ENCODE measurements at regions not wholly inside any gene's neighbourhood (a gene's known extent, or its start where the extent isn't known, plus 50 kb on each side); places are given as distances from the start of the nearest gene placed in this dataset.

DNA sequence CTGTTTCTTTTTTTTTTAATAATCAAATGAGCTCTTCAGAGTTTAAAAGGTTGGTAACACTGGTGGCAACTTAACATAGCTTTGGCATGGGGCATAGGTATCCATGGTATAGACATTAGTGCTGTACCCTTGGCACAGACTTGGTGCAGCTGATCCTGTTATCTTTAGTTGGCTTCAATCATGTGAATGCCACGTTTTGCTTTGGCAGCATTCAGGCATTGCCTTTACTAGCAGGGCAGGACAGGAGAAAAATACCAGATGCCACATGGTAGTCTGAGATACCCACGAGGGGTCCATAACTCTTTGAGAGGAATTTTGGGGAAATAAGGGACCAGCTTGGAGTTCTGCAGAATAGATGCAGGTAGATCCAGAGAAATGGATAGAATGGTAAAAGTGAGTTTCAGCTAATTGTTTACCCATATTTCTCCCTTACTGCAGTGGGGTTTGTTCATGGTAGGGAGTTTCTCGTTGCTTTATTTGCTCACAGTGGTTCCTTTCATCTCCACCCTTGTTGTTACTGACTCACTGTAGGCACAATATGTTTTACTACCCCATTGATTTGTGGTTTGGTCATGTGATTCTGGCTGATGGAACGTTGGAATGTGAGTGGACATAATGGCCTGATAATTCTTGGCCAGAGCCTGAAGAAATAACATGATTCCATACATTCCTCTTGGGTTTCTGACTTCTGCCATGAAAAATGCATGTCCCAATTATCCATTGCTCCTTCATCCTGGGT is 342.7 kb downstream of the GLUD2 start:
- no peak overlapping the region for H3K4me2 ChIP-seq (ENCODE audit: control insufficient read depth, extremely low read depth, insufficient read depth, low read depth, low read length)
- dilution Hi-C loops (cut with MboI; ENCODE audit: extremely low pct_ligation_motif_present, low sequenced_read_pairs), result no loop called here
- FAIRE-seq, result no peak
- H3K79me2 ChIP-seq (ENCODE audit: control insufficient read depth, insufficient read depth, low read length), result no peaks in the 10 kb centered on the region
- H2AFZ ChIP-seq (ENCODE audit: control insufficient read depth, low read length), result no peak overlapping the region
- H3K9me1 ChIP-seq (ENCODE audit: control insufficient read depth, extremely low read depth, insufficient read depth, low read length), result no peaks in the 10 kb centered on the region
- no peaks in the 10 kb centered on the region for H3K27me3 ChIP-seq (ENCODE audit: control insufficient read depth, extremely low read depth, insufficient read depth, low read length)
- no peaks in the 10 kb centered on the region for H4K20me1 ChIP-seq (ENCODE audit: control insufficient read depth, extremely low read depth, insufficient read depth, low read length)
- DNase-seq (ENCODE audit: low read depth, low spot score), result no peak
- no peaks in the 10 kb centered on the region for H3K4me1 ChIP-seq (ENCODE audit: control insufficient read depth, extremely low read depth, insufficient read depth, low read length)
- no peak overlapping the region for H3K27ac ChIP-seq (ENCODE audit: control insufficient read depth, insufficient read depth, low read length)
- H3K4me3 ChIP-seq (ENCODE audit: control insufficient read depth in 2 of 3, extremely low read depth in 1 of 3, insufficient read depth in 2 of 3, low read depth in 1 of 3, low read length in 3 of 3), result no peak overlapping the region
- H3K36me3 ChIP-seq (ENCODE audit: control insufficient read depth in 2 of 2, extremely low read depth in 1 of 2, insufficient read depth in 2 of 2, low read length in 2 of 2), result no peaks in the 10 kb centered on the region
- TF ChIP-seq, protein P1, sequence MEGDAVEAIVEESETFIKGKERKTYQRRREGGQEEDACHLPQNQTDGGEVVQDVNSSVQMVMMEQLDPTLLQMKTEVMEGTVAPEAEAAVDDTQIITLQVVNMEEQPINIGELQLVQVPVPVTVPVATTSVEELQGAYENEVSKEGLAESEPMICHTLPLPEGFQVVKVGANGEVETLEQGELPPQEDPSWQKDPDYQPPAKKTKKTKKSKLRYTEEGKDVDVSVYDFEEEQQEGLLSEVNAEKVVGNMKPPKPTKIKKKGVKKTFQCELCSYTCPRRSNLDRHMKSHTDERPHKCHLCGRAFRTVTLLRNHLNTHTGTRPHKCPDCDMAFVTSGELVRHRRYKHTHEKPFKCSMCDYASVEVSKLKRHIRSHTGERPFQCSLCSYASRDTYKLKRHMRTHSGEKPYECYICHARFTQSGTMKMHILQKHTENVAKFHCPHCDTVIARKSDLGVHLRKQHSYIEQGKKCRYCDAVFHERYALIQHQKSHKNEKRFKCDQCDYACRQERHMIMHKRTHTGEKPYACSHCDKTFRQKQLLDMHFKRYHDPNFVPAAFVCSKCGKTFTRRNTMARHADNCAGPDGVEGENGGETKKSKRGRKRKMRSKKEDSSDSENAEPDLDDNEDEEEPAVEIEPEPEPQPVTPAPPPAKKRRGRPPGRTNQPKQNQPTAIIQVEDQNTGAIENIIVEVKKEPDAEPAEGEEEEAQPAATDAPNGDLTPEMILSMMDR (optimal IDR thresholded peaks at IDR 0.05 in 1 of 3, IDR thresholded peaks at IDR 0.05 in 1 of 3, conservative IDR thresholded peaks at IDR 0.05 in 1 of 3; ENCODE audit: extremely low read depth in 1 of 3, insufficient read depth in 2 of 3, low read length in 3 of 3), result no peak
- no peak for TF ChIP-seq EZH2 (IDR thresholded peaks at IDR 0.05; ENCODE audit: low read length)
- H3K9ac ChIP-seq (ENCODE audit: control insufficient read depth, extremely low read depth, insufficient read depth, low read length), result no peak overlapping the region
- H3K9me3 ChIP-seq (ENCODE audit: control insufficient read depth, low read depth, low read length), result no peaks in the 10 kb centered on the region

DNA sequence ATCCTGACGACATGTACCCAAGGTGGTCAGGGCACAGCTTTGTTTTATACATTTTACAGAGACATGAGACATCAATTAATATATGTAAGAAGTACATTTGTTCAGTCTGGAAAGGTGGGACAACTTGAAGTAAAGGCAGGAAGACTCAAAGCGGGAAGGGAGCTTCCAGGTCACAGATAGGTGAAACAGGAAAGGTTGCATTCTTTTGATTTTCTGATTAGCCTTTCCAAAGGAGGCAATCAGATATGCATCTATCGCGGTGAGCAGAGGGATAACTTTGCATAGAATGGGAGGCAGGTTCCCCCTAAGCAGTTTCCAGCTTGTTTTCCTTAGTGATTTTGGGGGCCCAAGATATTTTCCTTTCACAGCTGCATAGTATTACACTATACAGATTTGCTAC is 358.4 kb downstream of the GLUD2 start:
- no peaks in the 10 kb centered on the region for H3K36me3 ChIP-seq (ENCODE audit: control insufficient read depth in 2 of 2, extremely low read depth in 1 of 2, insufficient read depth in 2 of 2, low read length in 2 of 2)
- no peak overlapping the region for H2AFZ ChIP-seq (ENCODE audit: control insufficient read depth, low read length)
- TF ChIP-seq EZH2 (IDR thresholded peaks at IDR 0.05; ENCODE audit: low read length), result no peak
- TF ChIP-seq, protein P1 (optimal IDR thresholded peaks at IDR 0.05 in 1 of 3, IDR thresholded peaks at IDR 0.05 in 1 of 3, conservative IDR thresholded peaks at IDR 0.05 in 1 of 3; ENCODE audit: extremely low read depth in 1 of 3, insufficient read depth in 2 of 3, low read length in 3 of 3), result no peak
- FAIRE-seq (no peak), DNase-seq (ENCODE audit: low read depth, low spot score) (no peak)
- no peaks in the 10 kb centered on the region for H3K9me3 ChIP-seq (ENCODE audit: control insufficient read depth, low read depth, low read length)
- H3K27me3 ChIP-seq (ENCODE audit: control insufficient read depth, extremely low read depth, insufficient read depth, low read length), result no peaks in the 10 kb centered on the region
- H3K9ac ChIP-seq (ENCODE audit: control insufficient read depth, extremely low read depth, insufficient read depth, low read length), result no peak overlapping the region
- no peak overlapping the region for H3K4me3 ChIP-seq (ENCODE audit: control insufficient read depth in 2 of 3, extremely low read depth in 1 of 3, insufficient read depth in 2 of 3, low read depth in 1 of 3, low read length in 3 of 3)
- H3K79me2 ChIP-seq (ENCODE audit: control insufficient read depth, insufficient read depth, low read length), result no peaks in the 10 kb centered on the region
- dilution Hi-C loops (cut with MboI; ENCODE audit: extremely low pct_ligation_motif_present, low sequenced_read_pairs), result no loop called here
- H3K4me2 ChIP-seq (ENCODE audit: control insufficient read depth, extremely low read depth, insufficient read depth, low read depth, low read length), result no peak overlapping the region
- H4K20me1 ChIP-seq (ENCODE audit: control insufficient read depth, extremely low read depth, insufficient read depth, low read length), result no peaks in the 10 kb centered on the region
- no peaks in the 10 kb centered on the region for H3K4me1 ChIP-seq (ENCODE audit: control insufficient read depth, extremely low read depth, insufficient read depth, low read length)
- no peaks in the 10 kb centered on the region for H3K9me1 ChIP-seq (ENCODE audit: control insufficient read depth, extremely low read depth, insufficient read depth, low read length)
- H3K27ac ChIP-seq (ENCODE audit: control insufficient read depth, insufficient read depth, low read length), result no peak overlapping the region

Data from keratinocyte (primary cell).